ENCODE measurements at regions not wholly inside any gene's neighbourhood (a gene's known extent, or its start where the extent isn't known, plus 50 kb on each side); places are given as distances from the start of the nearest gene placed in this dataset.

DNA sequence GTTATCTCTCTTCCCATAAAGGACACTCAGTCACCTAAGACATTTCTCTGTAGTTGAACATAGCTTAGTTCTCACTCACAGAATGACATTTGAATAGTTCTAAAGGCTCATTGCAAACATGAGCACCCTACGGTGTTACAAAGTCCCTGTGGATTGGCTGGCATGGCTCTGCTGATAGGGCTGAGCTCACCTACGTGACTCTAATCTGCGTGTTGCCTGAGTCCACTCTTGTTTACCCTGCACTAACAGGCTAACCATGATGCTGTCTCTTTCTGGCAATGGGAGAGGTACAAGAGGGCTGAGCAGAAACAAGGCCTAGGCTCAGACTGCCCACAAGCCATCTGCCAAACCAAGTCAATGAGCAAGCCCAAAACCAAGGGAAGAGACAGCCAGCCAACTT, 103.6 kb downstream of the PALM2AKAP2 start:
- H3K27ac ChIP-seq (ENCODE audit: low read depth in 2 of 2, low read length in 2 of 2) = no peak overlapping the region
- H3K36me3 ChIP-seq (ENCODE audit: control insufficient read depth in 2 of 3, insufficient read depth in 3 of 3, low read length in 3 of 3) = no peaks in the 10 kb centered on the region
- no peak overlapping the region for H3K9ac ChIP-seq (ENCODE audit: low read length in 3 of 3)
- no peak for FAIRE-seq
- DNase-seq = no peak
- intact Hi-C loops (cut with DNase I) = no loop called here
- H3K4me1 ChIP-seq (ENCODE audit: control insufficient read depth in 2 of 3, insufficient read depth in 2 of 3, low read depth in 1 of 3, low read length in 3 of 3) = no peaks in the 10 kb centered on the region
- no peak overlapping the region for H3K4me3 ChIP-seq (ENCODE audit: low read length in 3 of 3)
- TF ChIP-seq, protein P1, sequence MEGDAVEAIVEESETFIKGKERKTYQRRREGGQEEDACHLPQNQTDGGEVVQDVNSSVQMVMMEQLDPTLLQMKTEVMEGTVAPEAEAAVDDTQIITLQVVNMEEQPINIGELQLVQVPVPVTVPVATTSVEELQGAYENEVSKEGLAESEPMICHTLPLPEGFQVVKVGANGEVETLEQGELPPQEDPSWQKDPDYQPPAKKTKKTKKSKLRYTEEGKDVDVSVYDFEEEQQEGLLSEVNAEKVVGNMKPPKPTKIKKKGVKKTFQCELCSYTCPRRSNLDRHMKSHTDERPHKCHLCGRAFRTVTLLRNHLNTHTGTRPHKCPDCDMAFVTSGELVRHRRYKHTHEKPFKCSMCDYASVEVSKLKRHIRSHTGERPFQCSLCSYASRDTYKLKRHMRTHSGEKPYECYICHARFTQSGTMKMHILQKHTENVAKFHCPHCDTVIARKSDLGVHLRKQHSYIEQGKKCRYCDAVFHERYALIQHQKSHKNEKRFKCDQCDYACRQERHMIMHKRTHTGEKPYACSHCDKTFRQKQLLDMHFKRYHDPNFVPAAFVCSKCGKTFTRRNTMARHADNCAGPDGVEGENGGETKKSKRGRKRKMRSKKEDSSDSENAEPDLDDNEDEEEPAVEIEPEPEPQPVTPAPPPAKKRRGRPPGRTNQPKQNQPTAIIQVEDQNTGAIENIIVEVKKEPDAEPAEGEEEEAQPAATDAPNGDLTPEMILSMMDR (IDR thresholded peaks at IDR 0.05; ENCODE audit: borderline replicate concordance, extremely low read depth, insufficient read depth) = no peak
- H3K27me3 ChIP-seq (ENCODE audit: control insufficient read depth, insufficient read depth, low read length) = no peaks in the 10 kb centered on the region
- H3K9me3 ChIP-seq (ENCODE audit: control insufficient read depth in 2 of 3, insufficient read depth in 1 of 3, low read length in 3 of 3) = no peaks in the 10 kb centered on the region

DNA sequence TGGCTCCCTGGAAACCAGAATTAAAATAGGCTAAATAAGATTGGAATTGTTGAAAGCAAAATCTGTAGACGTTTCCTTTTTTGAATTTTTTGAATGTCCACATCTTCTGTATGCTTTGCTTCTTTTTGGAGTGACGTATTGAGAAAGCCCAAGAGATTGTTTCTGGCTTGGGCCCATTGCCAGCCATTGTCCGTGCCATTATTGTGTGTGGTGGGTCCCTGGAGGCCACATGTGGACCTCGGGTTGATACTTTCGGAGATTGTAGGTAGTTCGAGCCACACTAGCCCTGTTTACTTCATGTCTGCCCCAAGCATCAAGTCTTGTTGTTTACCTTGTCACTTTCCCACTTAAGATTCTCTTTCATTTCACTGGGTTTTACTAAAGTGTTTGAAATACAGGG, 106.0 kb downstream of the PALM2AKAP2 start:
- no peaks in the 10 kb centered on the region for H3K9me3 ChIP-seq (ENCODE audit: control insufficient read depth in 2 of 3, insufficient read depth in 1 of 3, low read length in 3 of 3)
- no peak overlapping the region for H3K9ac ChIP-seq (ENCODE audit: low read length in 3 of 3)
- DNase-seq (no peak), FAIRE-seq (no peak)
- H3K4me1 ChIP-seq (ENCODE audit: control insufficient read depth in 2 of 3, insufficient read depth in 2 of 3, low read depth in 1 of 3, low read length in 3 of 3) = no peaks in the 10 kb centered on the region
- intact Hi-C loops (cut with DNase I) = no loop called here
- H3K27me3 ChIP-seq (ENCODE audit: control insufficient read depth, insufficient read depth, low read length) = no peaks in the 10 kb centered on the region
- TF ChIP-seq, protein P1 (IDR thresholded peaks at IDR 0.05; ENCODE audit: borderline replicate concordance, extremely low read depth, insufficient read depth) = no peak
- no peak overlapping the region for H3K27ac ChIP-seq (ENCODE audit: low read depth in 2 of 2, low read length in 2 of 2)
- no peak overlapping the region for H3K4me3 ChIP-seq (ENCODE audit: low read length in 3 of 3)
- H3K36me3 ChIP-seq (ENCODE audit: control insufficient read depth in 2 of 3, insufficient read depth in 3 of 3, low read length in 3 of 3) = no peaks in the 10 kb centered on the region

DNA sequence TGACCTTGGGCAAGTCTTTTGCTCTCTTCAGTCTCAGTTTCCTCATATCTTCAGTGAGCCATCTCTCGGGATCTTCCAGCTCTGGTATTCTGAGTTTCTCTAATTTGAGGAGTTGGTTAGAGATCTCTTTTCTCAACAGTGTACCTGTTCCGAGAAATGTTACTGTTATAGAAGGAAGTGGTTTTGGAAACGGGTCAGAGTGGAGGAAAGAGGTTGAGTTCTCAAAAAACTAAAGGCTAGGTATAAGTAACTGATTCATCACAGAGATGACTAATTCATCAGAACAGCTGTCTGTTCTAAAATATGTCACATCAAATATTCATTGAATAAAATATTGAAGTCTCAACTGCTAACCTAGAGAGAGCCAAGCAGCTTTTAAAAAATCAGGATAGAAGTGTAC, 106.6 kb downstream of the PALM2AKAP2 start:
- Histone ChIP-seq H3K4me1 (ENCODE audit: control insufficient read depth in 2 of 3, insufficient read depth in 2 of 3, low read depth in 1 of 3, low read length in 3 of 3) (no peaks in the 10 kb centered on the region), H3K9me3 (ENCODE audit: control insufficient read depth in 2 of 3, insufficient read depth in 1 of 3, low read length in 3 of 3) (no peaks in the 10 kb centered on the region), H3K27me3 (ENCODE audit: control insufficient read depth, insufficient read depth, low read length) (no peaks in the 10 kb centered on the region), H3K27ac (ENCODE audit: low read depth in 2 of 2, low read length in 2 of 2) (no peak overlapping the region), H3K4me3 (ENCODE audit: low read length in 3 of 3) (no peak overlapping the region), H3K9ac (ENCODE audit: low read length in 3 of 3) (no peak overlapping the region), H3K36me3 (ENCODE audit: control insufficient read depth in 2 of 3, insufficient read depth in 3 of 3, low read length in 3 of 3) (no peaks in the 10 kb centered on the region)
- DNase-seq = no peak
- intact Hi-C loops (cut with DNase I) = no loop called here
- TF ChIP-seq, protein P1 (IDR thresholded peaks at IDR 0.05; ENCODE audit: borderline replicate concordance, extremely low read depth, insufficient read depth) = no peak
- no peak for FAIRE-seq

DNA sequence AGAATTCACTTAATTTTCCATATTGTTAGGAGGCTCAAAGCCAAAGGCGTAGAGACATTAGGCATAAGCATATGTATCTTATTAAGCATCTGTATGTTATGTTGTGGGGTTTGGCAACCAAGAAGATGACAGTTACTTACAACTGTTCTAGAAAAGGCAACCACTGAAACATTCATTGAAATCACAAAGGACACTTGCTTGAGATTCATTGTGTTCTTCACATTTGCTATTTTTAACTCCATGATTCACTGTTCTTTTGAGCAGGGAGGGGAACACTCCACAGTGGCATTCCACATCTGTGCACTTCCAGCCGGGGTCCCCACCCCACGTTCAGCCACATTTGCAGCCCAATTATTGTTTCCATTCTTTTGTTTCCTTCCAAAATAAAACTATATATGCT, 107.1 kb downstream of the PALM2AKAP2 start:
- DNase-seq = no peak
- H3K27ac ChIP-seq (ENCODE audit: low read depth in 2 of 2, low read length in 2 of 2) = no peak overlapping the region
- FAIRE-seq = no peak
- intact Hi-C loops (cut with DNase I) = no loop called here
- H3K4me3 ChIP-seq (ENCODE audit: low read length in 3 of 3) = no peak overlapping the region
- TF ChIP-seq, protein P1 (IDR thresholded peaks at IDR 0.05; ENCODE audit: borderline replicate concordance, extremely low read depth, insufficient read depth) = no peak
- no peaks in the 10 kb centered on the region for H3K27me3 ChIP-seq (ENCODE audit: control insufficient read depth, insufficient read depth, low read length)
- H3K36me3 ChIP-seq (ENCODE audit: control insufficient read depth in 2 of 3, insufficient read depth in 3 of 3, low read length in 3 of 3) = no peaks in the 10 kb centered on the region
- H3K9me3 ChIP-seq (ENCODE audit: control insufficient read depth in 2 of 3, insufficient read depth in 1 of 3, low read length in 3 of 3) = no peaks in the 10 kb centered on the region
- no peak overlapping the region for H3K9ac ChIP-seq (ENCODE audit: low read length in 3 of 3)
- no peaks in the 10 kb centered on the region for H3K4me1 ChIP-seq (ENCODE audit: control insufficient read depth in 2 of 3, insufficient read depth in 2 of 3, low read depth in 1 of 3, low read length in 3 of 3)

All from kidney (tissue), 13 donors.